ENCODE measurements at regions not wholly inside any gene's neighbourhood (a gene's known extent, or its start where the extent isn't known, plus 50 kb on each side); places are given as distances from the start of the nearest gene placed in this dataset.

GRCh38 chr9:99633265-99633664 is 188.4 kb upstream of the NR4A3 start:
- no peak for TF ChIP-seq POLR2A (IDR thresholded peaks at IDR 0.05)
- TF ChIP-seq CTCF (IDR thresholded peaks at IDR 0.05): no peak
- TF ChIP-seq POLR2AphosphoS5 (IDR thresholded peaks at IDR 0.05; ENCODE audit: insufficient read depth in 1 of 2, low read depth in 1 of 2): no peak

All from vagina (tissue), 2 donors.